ENCODE measurements at regions not wholly inside any gene's neighbourhood (a gene's known extent, or its start where the extent isn't known, plus 50 kb on each side); places are given as distances from the start of the nearest gene placed in this dataset.

DNA sequence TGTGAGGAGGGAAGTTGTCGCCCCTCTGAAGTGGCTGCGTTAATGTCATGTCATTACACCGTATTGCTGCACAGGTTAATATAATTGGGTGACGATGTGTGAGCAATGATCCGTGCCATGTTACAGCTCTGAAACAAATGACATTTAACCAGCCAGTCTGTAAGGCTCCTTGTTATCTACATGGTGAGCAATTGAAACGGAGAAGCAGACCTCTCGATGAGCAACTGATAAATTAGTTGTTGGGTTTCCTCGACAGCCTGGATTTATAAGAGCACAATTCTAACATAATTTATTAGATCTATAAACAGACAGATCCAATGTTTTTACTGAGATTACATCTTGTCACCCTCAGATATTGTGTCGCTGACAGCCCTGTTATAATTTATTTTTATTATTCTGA lies 49.9 kb upstream of the MAFB start:
- H3K27ac Mint-ChIP-seq (ENCODE audit: unreplicated experiment) = no peak overlapping the region
- DNase-seq (ENCODE audit: low spot score) = no peak
- no peaks in the 10 kb centered on the region for H3K9me3 Mint-ChIP-seq (ENCODE audit: low read depth)
- no peaks in the 10 kb centered on the region for H3K4me1 Mint-ChIP-seq (ENCODE audit: low read depth)
- H3K36me3 Mint-ChIP-seq (ENCODE audit: low read depth) = no peaks in the 10 kb centered on the region
- H3K4me3 Mint-ChIP-seq (ENCODE audit: unreplicated experiment) = no peak overlapping the region
- TF ChIP-seq, protein P1, sequence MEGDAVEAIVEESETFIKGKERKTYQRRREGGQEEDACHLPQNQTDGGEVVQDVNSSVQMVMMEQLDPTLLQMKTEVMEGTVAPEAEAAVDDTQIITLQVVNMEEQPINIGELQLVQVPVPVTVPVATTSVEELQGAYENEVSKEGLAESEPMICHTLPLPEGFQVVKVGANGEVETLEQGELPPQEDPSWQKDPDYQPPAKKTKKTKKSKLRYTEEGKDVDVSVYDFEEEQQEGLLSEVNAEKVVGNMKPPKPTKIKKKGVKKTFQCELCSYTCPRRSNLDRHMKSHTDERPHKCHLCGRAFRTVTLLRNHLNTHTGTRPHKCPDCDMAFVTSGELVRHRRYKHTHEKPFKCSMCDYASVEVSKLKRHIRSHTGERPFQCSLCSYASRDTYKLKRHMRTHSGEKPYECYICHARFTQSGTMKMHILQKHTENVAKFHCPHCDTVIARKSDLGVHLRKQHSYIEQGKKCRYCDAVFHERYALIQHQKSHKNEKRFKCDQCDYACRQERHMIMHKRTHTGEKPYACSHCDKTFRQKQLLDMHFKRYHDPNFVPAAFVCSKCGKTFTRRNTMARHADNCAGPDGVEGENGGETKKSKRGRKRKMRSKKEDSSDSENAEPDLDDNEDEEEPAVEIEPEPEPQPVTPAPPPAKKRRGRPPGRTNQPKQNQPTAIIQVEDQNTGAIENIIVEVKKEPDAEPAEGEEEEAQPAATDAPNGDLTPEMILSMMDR (IDR thresholded peaks at IDR 0.05) = no peak
- H3K27me3 Mint-ChIP-seq (ENCODE audit: low read depth) = peaks cover 31% of the 10 kb centered on the region

DNA sequence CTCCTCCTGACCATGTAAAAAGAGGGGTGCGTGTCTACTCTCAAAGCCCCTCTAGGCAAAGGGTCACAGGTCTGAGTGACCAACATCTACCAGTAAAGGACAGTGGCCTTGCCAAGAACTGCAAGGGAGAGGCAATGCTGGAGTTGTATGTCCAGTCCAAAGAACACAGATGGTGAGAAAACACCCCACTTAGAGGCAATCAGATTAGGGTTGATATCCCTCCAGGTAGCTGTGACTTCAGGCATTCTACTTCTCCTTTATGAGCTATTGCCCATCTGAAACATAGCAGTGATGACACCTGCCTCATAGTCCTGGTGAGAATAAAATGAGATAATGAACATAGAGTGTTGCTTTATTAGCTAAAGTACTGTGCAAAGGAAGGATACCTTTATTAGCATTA lies 50.8 kb upstream of the MAFB start:
- DNase-seq (ENCODE audit: low spot score) = no peak
- Mint-ChIP-seq H3K4me1 (ENCODE audit: low read depth) (no peaks in the 10 kb centered on the region), H3K27me3 (ENCODE audit: low read depth) (peaks cover 38% of the 10 kb centered on the region), H3K9me3 (ENCODE audit: low read depth) (no peaks in the 10 kb centered on the region), H3K4me3 (ENCODE audit: unreplicated experiment) (no peak overlapping the region), H3K36me3 (ENCODE audit: low read depth) (no peaks in the 10 kb centered on the region), H3K27ac (ENCODE audit: unreplicated experiment) (no peak overlapping the region)
- TF ChIP-seq, protein P1 (IDR thresholded peaks at IDR 0.05) = no peak

DNA sequence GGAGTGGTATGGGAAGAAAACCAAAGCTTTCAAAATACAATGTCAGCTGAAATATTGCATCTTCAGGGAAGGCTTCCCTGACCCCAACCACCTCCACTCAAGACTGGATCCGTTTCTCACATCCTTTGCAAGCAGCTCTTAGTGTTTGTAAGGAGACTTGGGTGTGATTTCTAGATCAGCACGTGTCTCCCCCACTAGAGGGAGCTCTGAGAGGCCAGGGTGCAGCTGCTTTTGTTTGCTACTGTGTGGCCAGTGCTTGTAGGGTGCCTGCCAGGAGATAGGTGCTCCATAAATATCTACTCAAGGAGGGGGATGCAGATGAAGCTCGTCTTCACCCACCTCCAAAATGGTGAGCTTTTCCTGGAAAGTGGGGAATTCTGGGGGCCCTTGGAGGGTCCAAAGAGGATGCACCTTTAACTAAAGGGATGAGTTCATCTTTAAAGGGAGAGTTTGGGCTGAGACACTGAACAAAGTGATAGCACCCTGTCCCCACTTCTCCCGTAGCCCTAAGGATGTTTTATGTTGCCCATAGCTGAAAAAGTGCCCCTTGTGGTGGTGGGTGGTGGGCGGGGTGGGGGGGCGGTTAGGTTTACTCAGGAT lies 52.6 kb upstream of the MAFB start:
- H3K4me3 Mint-ChIP-seq (ENCODE audit: unreplicated experiment) = no peak overlapping the region
- TF ChIP-seq, protein P1 (IDR thresholded peaks at IDR 0.05) = peak; percentile 72
- no peaks in the 10 kb centered on the region for H3K4me1 Mint-ChIP-seq (ENCODE audit: low read depth)

DNA sequence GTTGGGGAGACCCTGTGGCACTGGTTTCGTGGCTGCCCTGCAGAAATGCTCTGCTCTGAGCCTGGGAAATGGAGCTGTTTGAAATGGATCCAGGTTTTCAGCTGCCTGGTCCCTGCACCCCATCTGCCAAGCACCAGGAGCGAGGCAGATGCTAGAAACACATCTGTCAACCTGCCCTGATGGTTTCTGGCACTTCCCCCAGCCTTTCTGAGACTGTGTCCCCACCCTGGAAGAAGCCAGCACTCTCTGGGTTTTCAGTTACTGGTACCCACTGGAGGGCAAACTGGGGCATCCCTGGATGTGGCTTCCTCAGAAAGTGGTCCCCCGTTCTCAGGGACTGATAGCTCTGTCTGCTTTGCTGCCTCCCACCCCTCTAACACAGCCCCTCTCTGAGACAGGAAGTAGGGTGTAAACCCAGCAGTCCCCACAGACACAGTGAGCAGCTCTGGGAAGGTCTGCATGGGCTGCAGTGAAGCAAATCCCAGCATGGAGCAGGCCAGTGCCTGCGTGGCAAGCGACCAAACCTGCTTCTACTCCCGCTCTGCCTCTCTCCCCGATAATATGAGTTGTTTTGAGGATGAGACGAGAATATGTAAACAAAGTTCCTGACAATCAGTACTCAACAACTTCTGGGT lies 54.2 kb upstream of the MAFB start:
- Mint-ChIP-seq H3K27me3 (ENCODE audit: low read depth) (peaks cover 52% of the 10 kb centered on the region), H3K4me3 (ENCODE audit: unreplicated experiment) (no peak overlapping the region), H3K36me3 (ENCODE audit: low read depth) (no peaks in the 10 kb centered on the region), H3K9me3 (ENCODE audit: low read depth) (no peaks in the 10 kb centered on the region), H3K27ac (ENCODE audit: unreplicated experiment) (no peak overlapping the region), H3K4me1 (ENCODE audit: low read depth) (no peaks in the 10 kb centered on the region)
- TF ChIP-seq, protein P1 (IDR thresholded peaks at IDR 0.05) = no peak
- no peak for DNase-seq (ENCODE audit: low spot score)

More for the DNA sequence above, 52.6 kb upstream of the MAFB start:
- Mint-ChIP-seq H3K27me3 (ENCODE audit: low read depth) (peaks cover 50% of the 10 kb centered on the region), H3K9me3 (ENCODE audit: low read depth) (no peaks in the 10 kb centered on the region), H3K36me3 (ENCODE audit: low read depth) (no peaks in the 10 kb centered on the region), H3K27ac (ENCODE audit: unreplicated experiment) (no peak overlapping the region)
- no peak for DNase-seq (ENCODE audit: low spot score)

DNA sequence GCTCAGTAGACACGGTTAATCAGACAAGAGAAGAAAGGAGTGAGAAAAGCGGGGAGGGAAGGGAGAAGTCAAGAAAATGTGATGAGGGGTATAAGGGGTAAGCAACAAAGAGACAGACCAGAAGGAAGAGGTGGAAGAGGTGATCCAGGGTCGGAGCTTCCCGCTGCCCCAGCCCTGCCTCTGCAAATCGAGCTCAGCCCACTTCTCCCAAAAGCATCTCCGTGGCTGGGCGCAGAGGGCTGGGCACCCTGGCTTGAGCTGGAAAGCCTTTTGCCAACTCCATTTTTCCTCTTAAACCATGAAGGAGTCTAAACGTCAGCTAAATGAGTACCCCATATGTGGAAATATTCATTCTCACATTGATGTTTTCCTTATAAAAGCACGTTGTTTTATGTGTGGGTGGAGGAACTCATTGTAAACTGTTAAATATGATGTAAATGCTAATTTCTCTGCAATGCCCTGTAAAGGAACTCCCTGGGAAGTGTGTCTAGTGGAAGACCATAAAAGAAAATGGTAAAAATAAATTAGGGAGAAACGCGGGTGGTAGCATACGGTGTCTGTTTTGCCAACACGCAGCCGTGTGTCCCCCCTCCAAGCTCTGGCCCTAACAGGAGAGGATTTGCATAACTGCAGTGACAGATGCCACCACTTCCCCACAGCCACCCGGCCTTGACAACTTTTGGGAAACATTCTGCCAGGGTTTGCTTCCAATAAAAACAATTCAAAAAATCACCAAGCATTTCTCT lies 55.2 kb upstream of the MAFB start:
- no peak overlapping the region for H3K4me3 Mint-ChIP-seq (ENCODE audit: unreplicated experiment)
- H3K36me3 Mint-ChIP-seq (ENCODE audit: low read depth) = no peaks in the 10 kb centered on the region
- no peak for DNase-seq (ENCODE audit: low spot score)
- peaks cover 52% of the 10 kb centered on the region for H3K27me3 Mint-ChIP-seq (ENCODE audit: low read depth)
- H3K27ac Mint-ChIP-seq (ENCODE audit: unreplicated experiment) = no peak overlapping the region
- TF ChIP-seq, protein P1 (IDR thresholded peaks at IDR 0.05) = no peak
- H3K4me1 Mint-ChIP-seq (ENCODE audit: low read depth) = no peaks in the 10 kb centered on the region
- H3K9me3 Mint-ChIP-seq (ENCODE audit: low read depth) = no peaks in the 10 kb centered on the region
